WERI-Rb-1 (cell line): ENCODE measurements at regions not wholly inside any gene's neighbourhood (a gene's known extent, or its start where the extent isn't known, plus 50 kb on each side); places are given as distances from the start of the nearest gene placed in this dataset.

ENCODE experiments used
- DNase-seq: peaks from one replicate; pipeline ENCODE4 v3.0.0-alpha.2; 2020
- H3K27ac ChIP-seq: fragments of 250-450 bp; sonication (Bioruptor Pico); 2 replicates; pipeline ENCODE4 v1.5.1; 2020; ENCODE audit warnings: mild to moderate bottlenecking, moderate library complexity
- H3K27me3 ChIP-seq: fragments of 250-450 bp; sonication (Bioruptor Pico); 2 replicates; pipeline ENCODE4 v1.5.1; 2021; ENCODE audit warnings: mild to moderate bottlenecking, low read depth, moderate library complexity; ENCODE audit not compliant: insufficient read depth, severe bottlenecking
- H3K36me3 ChIP-seq: fragments of 250-450 bp; sonication (Bioruptor Pico); 2 replicates; pipeline ENCODE4 v1.5.1; 2020; ENCODE audit warnings: mild to moderate bottlenecking, moderate library complexity
- H3K4me3 ChIP-seq: 2 replicates; pipeline ENCODE4 v1.5.1; 2011; ENCODE audit warnings: low read depth, mild to moderate bottlenecking, control low read depth, low read length
- H3K9me3 ChIP-seq: fragments of 250-450 bp; sonication (Bioruptor Pico); 2 replicates; pipeline ENCODE4 v1.5.1; 2021; ENCODE audit warnings: mild to moderate bottlenecking, moderate library complexity; ENCODE audit not compliant: severe bottlenecking
- CTCF ChIP-seq: IDR thresholded peaks from 2 replicates; pipeline ENCODE4 v1.5.1; 2011; ENCODE audit warnings: low read depth, mild to moderate bottlenecking, control low read depth, inconsistent platforms, low read length

GRCh38 chr17:16881239-16881924, 90.5 kb downstream of the TNFRSF13B start:
- DNase-seq, result no peak
- Histone ChIP-seq H3K27ac (no peak overlapping the region), H3K4me3 (no peak overlapping the region), H3K36me3 (no peaks in the 10 kb centered on the region), H3K9me3 (no peaks in the 10 kb centered on the region), H3K27me3 (no peaks in the 10 kb centered on the region)
- no peak for TF ChIP-seq CTCF

DNA sequence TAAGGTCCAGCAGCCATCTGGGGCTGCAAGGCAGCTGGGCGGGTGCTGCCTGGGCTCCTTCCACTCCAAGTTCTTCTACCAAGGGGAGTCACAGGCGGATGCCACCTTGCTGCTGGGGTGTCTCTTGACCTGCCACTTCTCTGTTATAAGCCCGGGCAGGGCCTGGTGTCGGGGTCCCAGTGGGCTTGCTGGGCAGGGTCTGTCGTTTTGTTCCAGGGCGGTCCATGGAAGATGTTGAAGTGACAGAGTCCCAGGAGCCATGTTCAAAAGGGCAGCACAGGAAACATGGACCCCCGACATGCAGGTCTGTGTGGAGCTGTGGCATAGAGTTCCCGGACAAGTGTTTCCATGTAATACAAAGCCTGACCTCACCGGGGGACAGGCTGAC, 91.1 kb downstream of the TNFRSF13B start:
- Histone ChIP-seq H3K4me3 (no peak overlapping the region), H3K36me3 (no peaks in the 10 kb centered on the region), H3K27ac (no peak overlapping the region), H3K9me3 (no peaks in the 10 kb centered on the region), H3K27me3 (no peaks in the 10 kb centered on the region)
- no peak for DNase-seq
- no peak for TF ChIP-seq CTCF

GRCh38 chr17:16880121-16880842, 91.6 kb downstream of the TNFRSF13B start:
- no peak for TF ChIP-seq CTCF
- no peaks in the 10 kb centered on the region for H3K27me3 ChIP-seq
- H3K9me3 ChIP-seq, result no peaks in the 10 kb centered on the region
- H3K4me3 ChIP-seq, result no peak overlapping the region
- DNase-seq, result no peak
- H3K27ac ChIP-seq, result no peak overlapping the region
- H3K36me3 ChIP-seq, result no peaks in the 10 kb centered on the region

DNA sequence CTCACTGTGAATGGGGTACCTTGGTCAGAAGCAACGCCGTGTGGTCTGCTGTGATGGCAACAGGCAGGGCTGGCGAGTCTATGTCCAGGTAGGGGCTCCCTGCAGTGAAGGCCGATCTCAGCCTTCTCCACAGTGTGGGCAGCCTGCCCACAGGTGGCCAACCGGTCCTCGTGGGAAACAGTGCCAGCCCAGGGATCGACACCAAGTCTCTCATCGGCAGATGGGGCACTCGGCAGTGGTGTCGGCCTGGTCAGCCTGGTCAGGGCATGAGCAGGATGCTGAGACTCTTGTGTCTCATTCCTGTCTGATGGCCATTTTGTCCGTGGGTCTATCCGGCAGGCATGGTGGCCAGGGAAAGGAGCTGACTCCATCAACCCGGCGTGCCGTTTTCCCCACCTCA, 92.2 kb downstream of the TNFRSF13B start:
- TF ChIP-seq CTCF, result no peak
- DNase-seq, result no peak
- Histone ChIP-seq H3K36me3 (no peaks in the 10 kb centered on the region), H3K27ac (no peak overlapping the region), H3K27me3 (no peaks in the 10 kb centered on the region), H3K4me3 (no peak overlapping the region), H3K9me3 (no peaks in the 10 kb centered on the region)

- no peaks in the 10 kb centered on the region for H3K9me3 ChIP-seq
- DNase-seq, result no peak
- H3K27ac ChIP-seq, result no peak overlapping the region
- H3K4me3 ChIP-seq, result no peak overlapping the region
- H3K36me3 ChIP-seq, result no peaks in the 10 kb centered on the region
- TF ChIP-seq CTCF, result no peak
- H3K27me3 ChIP-seq, result no peaks in the 10 kb centered on the region
Observed at GRCh38 chr17:16878606-16879005, 93.3 kb downstream of the TNFRSF13B start.
